ENCODE measurements at regions not wholly inside any gene's neighbourhood (a gene's known extent, or its start where the extent isn't known, plus 50 kb on each side); places are given as distances from the start of the nearest gene placed in this dataset.

DNA sequence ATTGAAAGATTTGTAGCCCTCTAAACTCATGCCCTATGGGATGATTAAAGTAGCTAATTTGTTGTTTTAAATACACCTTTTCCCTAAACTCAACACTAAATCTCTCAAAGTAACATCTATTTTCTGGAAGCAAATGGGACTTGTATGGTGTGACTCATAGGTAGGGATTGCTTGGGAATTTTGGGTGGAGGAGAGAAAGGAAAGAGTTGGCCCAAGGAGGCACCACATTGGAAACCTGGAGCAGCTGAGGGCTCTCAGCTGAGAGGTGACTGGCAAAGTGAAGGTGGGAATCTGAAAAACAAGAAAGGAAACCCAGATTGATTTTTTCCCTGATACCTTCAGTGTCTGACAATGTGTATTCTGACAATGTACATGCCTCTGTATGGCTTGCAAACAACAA is 114.8 kb upstream of the PRICKLE1 start:
- Histone ChIP-seq H3K36me3 (ENCODE audit: control insufficient read depth in 1 of 2, insufficient read depth in 2 of 2, low read length in 2 of 2) (no peaks in the 10 kb centered on the region), H3K27ac (ENCODE audit: low read depth, low read length) (no peak overlapping the region), H2BK5ac (ENCODE audit: low read depth, low read length, poor library complexity) (no peak overlapping the region), H2BK12ac (ENCODE audit: low read length) (no peak overlapping the region), H2AFZ (ENCODE audit: insufficient read depth, low read length, poor library complexity) (no peak overlapping the region), H4K91ac (ENCODE audit: low read depth, low read length) (no peak overlapping the region), H3K79me1 (ENCODE audit: low read length) (no peaks in the 10 kb centered on the region), H3K9me3 (ENCODE audit: insufficient read depth, low read depth, low read length) (no peaks in the 10 kb centered on the region), H3K23ac (ENCODE audit: low read length) (no peak overlapping the region), H2AK5ac (ENCODE audit: low read length) (no peak overlapping the region), H2BK120ac (ENCODE audit: insufficient read depth, low read length, poor library complexity) (no peak overlapping the region), H3K4ac (ENCODE audit: low read depth, low read length) (no peak overlapping the region), H4K12ac (ENCODE audit: low read depth, low read length) (no peak overlapping the region), H3K4me1 (ENCODE audit: control insufficient read depth in 1 of 2, insufficient read depth in 2 of 2, low read length in 2 of 2) (peaks cover 0 to 9% of the 10 kb centered on the region in 2 experiments), H3K4me2 (ENCODE audit: low read length) (no peak overlapping the region), H3K14ac (ENCODE audit: low read length) (no peak overlapping the region), H3K18ac (ENCODE audit: low read length) (no peak overlapping the region), H4K8ac (ENCODE audit: low read depth, low read length) (no peak overlapping the region), H3K4me3 (ENCODE audit: low read depth, low read length) (no peak overlapping the region), H3K79me2 (ENCODE audit: control insufficient read depth, insufficient read depth, low read length, poor library complexity) (no peaks in the 10 kb centered on the region), H3K9ac (ENCODE audit: low read length) (no peak overlapping the region), H3K27me3 (ENCODE audit: insufficient read depth, low read length) (no peaks in the 10 kb centered on the region)
- no peak for DNase-seq

DNA sequence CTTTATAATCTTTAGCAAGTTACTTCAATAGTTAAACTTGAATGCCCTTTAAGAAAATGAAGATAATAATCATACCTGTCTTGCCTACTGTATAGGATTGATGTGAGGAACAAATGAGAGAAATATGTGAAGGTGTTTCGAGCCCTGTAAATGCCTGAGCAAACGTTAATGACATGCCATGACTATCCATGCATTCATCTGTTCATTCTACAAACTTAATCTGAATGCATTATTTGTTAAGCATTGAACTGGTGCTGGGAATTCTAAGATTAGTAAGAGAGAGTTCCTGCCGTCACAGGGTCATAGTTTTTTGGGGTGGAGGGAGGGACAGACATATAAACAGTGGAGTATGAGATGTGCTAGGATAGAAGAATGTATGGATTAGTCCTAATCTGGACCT is 111.5 kb upstream of the PRICKLE1 start:
- Histone ChIP-seq H3K9ac (ENCODE audit: low read length) (no peak overlapping the region), H3K27me3 (ENCODE audit: insufficient read depth, low read length) (no peaks in the 10 kb centered on the region), H2AFZ (ENCODE audit: insufficient read depth, low read length, poor library complexity) (no peak overlapping the region), H2BK5ac (ENCODE audit: low read depth, low read length, poor library complexity) (no peak overlapping the region), H3K23ac (ENCODE audit: low read length) (no peak overlapping the region), H3K9me3 (ENCODE audit: insufficient read depth, low read depth, low read length) (no peaks in the 10 kb centered on the region), H3K4me3 (ENCODE audit: low read depth, low read length) (no peak overlapping the region), H3K36me3 (ENCODE audit: control insufficient read depth in 1 of 2, insufficient read depth in 2 of 2, low read length in 2 of 2) (no peaks in the 10 kb centered on the region), H3K14ac (ENCODE audit: low read length) (no peak overlapping the region), H3K18ac (ENCODE audit: low read length) (no peak overlapping the region), H2BK120ac (ENCODE audit: insufficient read depth, low read length, poor library complexity) (no peak overlapping the region), H3K4me2 (ENCODE audit: low read length) (no peak overlapping the region), H3K27ac (ENCODE audit: low read depth, low read length) (no peak overlapping the region), H3K4me1 (ENCODE audit: control insufficient read depth in 1 of 2, insufficient read depth in 2 of 2, low read length in 2 of 2) (peaks cover 2 to 11% of the 10 kb centered on the region in 2 experiments), H3K79me1 (ENCODE audit: low read length) (no peaks in the 10 kb centered on the region), H2BK12ac (ENCODE audit: low read length) (no peak overlapping the region), H2AK5ac (ENCODE audit: low read length) (no peak overlapping the region), H4K91ac (ENCODE audit: low read depth, low read length) (no peak overlapping the region), H4K12ac (ENCODE audit: low read depth, low read length) (no peak overlapping the region), H4K8ac (ENCODE audit: low read depth, low read length) (no peak overlapping the region), H3K79me2 (ENCODE audit: control insufficient read depth, insufficient read depth, low read length, poor library complexity) (no peaks in the 10 kb centered on the region), H3K4ac (ENCODE audit: low read depth, low read length) (no peak overlapping the region)
- WGBS (ENCODE audit: extremely low coverage, insufficient coverage, insufficient read length): no CpG with 5 or more reads among the region's 3 CpGs
- DNase-seq: peak in 1 of 2 donors; percentile 5

DNA sequence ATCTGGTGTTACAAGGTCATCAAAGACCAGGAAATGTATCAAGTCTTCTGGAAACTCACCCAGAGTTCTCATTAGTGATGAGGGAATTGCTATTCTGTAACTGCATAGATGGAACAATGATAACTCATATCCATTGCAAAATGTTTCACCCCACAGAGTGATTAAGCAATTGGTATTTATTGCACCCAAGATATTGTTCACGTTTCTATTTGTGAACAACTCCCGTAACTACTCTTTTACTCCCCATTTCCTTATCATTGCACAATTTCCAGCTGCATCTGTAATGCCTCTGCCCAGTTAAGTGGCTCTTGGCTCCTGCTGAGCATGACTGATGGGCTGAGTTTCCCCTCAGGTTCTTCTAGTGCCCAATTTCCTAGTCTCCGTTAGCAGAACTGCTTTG is 108.7 kb upstream of the PRICKLE1 start:
- Histone ChIP-seq H3K27ac (ENCODE audit: low read depth, low read length) (no peak overlapping the region), H3K79me2 (ENCODE audit: control insufficient read depth, insufficient read depth, low read length, poor library complexity) (no peaks in the 10 kb centered on the region), H3K4me1 (ENCODE audit: control insufficient read depth in 1 of 2, insufficient read depth in 2 of 2, low read length in 2 of 2) (peaks cover 2% of the 10 kb centered on the region in 2 experiments), H3K79me1 (ENCODE audit: low read length) (no peaks in the 10 kb centered on the region), H2BK120ac (ENCODE audit: insufficient read depth, low read length, poor library complexity) (no peak overlapping the region), H3K9ac (ENCODE audit: low read length) (no peak overlapping the region), H2AFZ (ENCODE audit: insufficient read depth, low read length, poor library complexity) (no peak overlapping the region), H2AK5ac (ENCODE audit: low read length) (no peak overlapping the region), H3K4me2 (ENCODE audit: low read length) (no peak overlapping the region), H3K4ac (ENCODE audit: low read depth, low read length) (no peak overlapping the region), H3K36me3 (ENCODE audit: control insufficient read depth in 1 of 2, insufficient read depth in 2 of 2, low read length in 2 of 2) (no peaks in the 10 kb centered on the region), H3K9me3 (ENCODE audit: insufficient read depth, low read depth, low read length) (no peaks in the 10 kb centered on the region), H4K91ac (ENCODE audit: low read depth, low read length) (no peak overlapping the region), H2BK5ac (ENCODE audit: low read depth, low read length, poor library complexity) (no peak overlapping the region), H2BK12ac (ENCODE audit: low read length) (no peak overlapping the region), H3K27me3 (ENCODE audit: insufficient read depth, low read length) (no peaks in the 10 kb centered on the region), H3K14ac (ENCODE audit: low read length) (no peak overlapping the region), H3K4me3 (ENCODE audit: low read depth, low read length) (no peak overlapping the region), H4K12ac (ENCODE audit: low read depth, low read length) (no peak overlapping the region), H3K18ac (ENCODE audit: low read length) (no peak overlapping the region), H4K8ac (ENCODE audit: low read depth, low read length) (no peak overlapping the region), H3K23ac (ENCODE audit: low read length) (no peak overlapping the region)
- 100% methylated on average over 1 of the region's 3 CpGs for WGBS (ENCODE audit: extremely low coverage, insufficient coverage, insufficient read length)
- no peak for DNase-seq

DNA sequence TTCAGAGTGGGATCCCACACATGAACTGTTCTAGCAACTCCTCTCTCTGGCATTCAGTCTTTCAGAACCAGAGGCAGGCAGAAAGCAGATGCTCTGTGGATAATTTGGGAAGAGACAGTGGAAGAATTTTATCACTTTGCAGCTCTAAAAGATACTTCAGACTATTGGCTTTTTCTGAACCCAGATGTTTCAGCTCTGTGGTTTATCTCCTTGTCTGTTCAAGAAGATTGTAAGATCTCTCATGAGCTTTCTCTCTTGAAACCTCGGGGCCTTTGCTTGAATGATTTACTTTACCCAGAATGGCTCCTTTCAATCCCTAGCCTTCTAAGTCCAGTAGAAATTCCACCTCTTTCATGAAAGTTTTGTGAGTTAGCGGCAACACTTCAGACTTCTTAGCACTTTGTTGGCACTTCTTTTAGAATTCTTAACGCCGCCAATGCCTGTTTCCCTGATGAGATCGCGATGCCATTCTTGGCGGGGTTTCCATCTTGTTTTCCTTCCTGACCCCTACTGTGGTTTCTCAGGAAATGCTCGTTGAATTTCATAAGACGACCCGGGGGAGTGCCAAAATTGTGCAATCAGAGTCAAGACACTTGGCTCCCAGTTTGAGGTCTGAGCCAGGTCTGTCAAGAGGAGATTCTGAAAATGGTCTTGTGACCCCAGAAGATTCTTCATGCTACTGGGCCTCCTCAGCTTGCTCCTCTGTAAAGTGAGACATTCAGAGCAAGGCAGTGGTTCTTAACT is 107.0 kb upstream of the PRICKLE1 start:
- H3K9me3 ChIP-seq (ENCODE audit: insufficient read depth, low read depth, low read length): no peaks in the 10 kb centered on the region
- H3K14ac ChIP-seq (ENCODE audit: low read length): no peak overlapping the region
- no peak overlapping the region for H2AFZ ChIP-seq (ENCODE audit: insufficient read depth, low read length, poor library complexity)
- no peak overlapping the region for H3K4ac ChIP-seq (ENCODE audit: low read depth, low read length)
- no peak overlapping the region for H4K12ac ChIP-seq (ENCODE audit: low read depth, low read length)
- no peak overlapping the region for H2BK12ac ChIP-seq (ENCODE audit: low read length)
- H3K79me1 ChIP-seq (ENCODE audit: low read length): no peaks in the 10 kb centered on the region
- H2AK5ac ChIP-seq (ENCODE audit: low read length): no peak overlapping the region
- H3K9ac ChIP-seq (ENCODE audit: low read length): no peak overlapping the region
- no peak overlapping the region for H3K4me3 ChIP-seq (ENCODE audit: low read depth, low read length)
- H3K27me3 ChIP-seq (ENCODE audit: insufficient read depth, low read length): no peaks in the 10 kb centered on the region
- no peak overlapping the region for H3K4me2 ChIP-seq (ENCODE audit: low read length)
- no peak overlapping the region for H2BK5ac ChIP-seq (ENCODE audit: low read depth, low read length, poor library complexity)
- no peak overlapping the region for H2BK120ac ChIP-seq (ENCODE audit: insufficient read depth, low read length, poor library complexity)
- no CpG with 5 or more reads among the region's 10 CpGs for WGBS (ENCODE audit: extremely low coverage, insufficient coverage, insufficient read length)
- no peak overlapping the region for H4K8ac ChIP-seq (ENCODE audit: low read depth, low read length)
- H3K23ac ChIP-seq (ENCODE audit: low read length): no peak overlapping the region
- no peak overlapping the region for H4K91ac ChIP-seq (ENCODE audit: low read depth, low read length)
- peak in 1 of 2 donors; percentile 11 for DNase-seq
- H3K36me3 ChIP-seq (ENCODE audit: control insufficient read depth in 1 of 2, insufficient read depth in 2 of 2, low read length in 2 of 2): no peaks in the 10 kb centered on the region
- H3K4me1 ChIP-seq (ENCODE audit: control insufficient read depth in 1 of 2, insufficient read depth in 2 of 2, low read length in 2 of 2): peaks cover 2% of the 10 kb centered on the region in 2 experiments
- no peak overlapping the region for H3K18ac ChIP-seq (ENCODE audit: low read length)
- H3K79me2 ChIP-seq (ENCODE audit: control insufficient read depth, insufficient read depth, low read length, poor library complexity): no peaks in the 10 kb centered on the region
- H3K27ac ChIP-seq (ENCODE audit: low read depth, low read length): no peak overlapping the region

Data from trophoblast cell (in vitro differentiated cells and primary cell).